IMR-90 (cell line): ENCODE measurements at regions not wholly inside any gene's neighbourhood (a gene's known extent, or its start where the extent isn't known, plus 50 kb on each side); places are given as distances from the start of the nearest gene placed in this dataset.

Experiments
- ATAC-seq: fragments of 200-7000 bp; cut with Tn5 transposase; 2 replicates; pipeline ENCODE4 v1.9.1; 2020; ENCODE audit warnings: low read depth, mild to moderate bottlenecking, moderate library complexity
- BruUV-seq: library from RNA; stranded (reverse); fragments of 400-500 nt; replicated peaks from 2 replicates; lab custom pipeline; 2021; lab: Mats Ljungman, UMichigan
- CTCF ChIA-PET: fragments of 300-600 bp; formaldehyde crosslinking; extraction: SDS; loops from one replicate; lab custom pipeline; 2021; ENCODE audit warnings: antibody characterized with exemption; lab: Yijun Ruan, JAX
- POLR2A ChIA-PET: fragments of 300-600 bp; sonication (Branson Sonifier 250); formaldehyde crosslinking; loops from one replicate; lab custom pipeline; 2022; ENCODE audit warnings: antibody characterized with exemption; ENCODE audit not compliant: unreplicated experiment; lab: Charles Lee
- DNase-seq: peaks from one replicate; pipeline ENCODE4 v3.0.0; 2013
- H2AFZ ChIP-seq: replicated peaks from 2 replicates; pipeline ENCODE3; 2013; ENCODE audit warnings: low read length, mild to moderate bottlenecking; ENCODE audit not compliant: poor library complexity
- H2AK5ac ChIP-seq: 2 replicates; pipeline ENCODE4 v1.6.1; 2013; ENCODE audit warnings: low read depth, low read length, inconsistent platforms
- H2AK9ac ChIP-seq: replicated peaks from 2 replicates; pipeline ENCODE3; 2013; ENCODE audit warnings: mild to moderate bottlenecking, low read depth, low read length, moderate library complexity; ENCODE audit not compliant: poor library complexity
- H2BK120ac ChIP-seq: 2 replicates; pipeline ENCODE4 v1.6.1; 2013; ENCODE audit warnings: low read depth, low read length, inconsistent platforms
- H2BK15ac ChIP-seq: 3 replicates; pipeline ENCODE4 v1.6.1; 2013; ENCODE audit warnings: low read depth, low read length, inconsistent platforms
- H2BK20ac ChIP-seq: 2 replicates; pipeline ENCODE4 v1.6.1; 2013; ENCODE audit warnings: low read depth, mild to moderate bottlenecking, inconsistent platforms, low read length, moderate library complexity
- H2BK5ac ChIP-seq: 2 replicates; pipeline ENCODE4 v1.6.1; 2013; ENCODE audit warnings: mild to moderate bottlenecking, low read depth, low read length, inconsistent platforms; ENCODE audit not compliant: poor library complexity, severe bottlenecking
- H3K14ac ChIP-seq: replicated peaks from 2 replicates; pipeline ENCODE4 v1.6.1; 2013; ENCODE audit warnings: low read depth, low read length, inconsistent platforms
- H3K18ac ChIP-seq: 2 replicates; pipeline ENCODE4 v1.6.1; 2013; ENCODE audit warnings: low read depth, low read length, control low read depth
- H3K23ac ChIP-seq: 2 replicates; pipeline ENCODE4 v1.6.1; 2013; ENCODE audit warnings: low read depth, low read length, inconsistent platforms
- H3K27ac ChIP-seq: 2 replicates; pipeline ENCODE4 v1.5.1; 2013; ENCODE audit warnings: mild to moderate bottlenecking, control low read depth, low read length; ENCODE audit not compliant: insufficient read depth
- H3K27me3 ChIP-seq: 2 replicates; pipeline ENCODE4 v1.6.1; 2013; ENCODE audit warnings: low read length; ENCODE audit not compliant: control insufficient read depth, insufficient read depth
- H3K36me3 ChIP-seq: 2 replicates; pipeline ENCODE4 v1.6.1; 2013; ENCODE audit warnings: low read length, mixed read lengths; ENCODE audit not compliant: control insufficient read depth, insufficient read depth
- H3K4ac ChIP-seq: 2 replicates; pipeline ENCODE4 v1.6.1; 2013; ENCODE audit warnings: low read depth, low read length, inconsistent platforms
- H3K4me1 ChIP-seq: 2 replicates; pipeline ENCODE4 v1.6.1; 2013; ENCODE audit warnings: low read length, mixed read lengths; ENCODE audit not compliant: control insufficient read depth, insufficient read depth
- H3K4me2 ChIP-seq: 2 replicates; pipeline ENCODE4 v1.6.1; 2013; ENCODE audit warnings: low read depth, mild to moderate bottlenecking, control low read depth, low read length, moderate library complexity
- H3K4me3 ChIP-seq: 2 replicates; pipeline ENCODE4 v1.5.1; 2013; ENCODE audit warnings: low read depth, mild to moderate bottlenecking, control low read depth, low read length, moderate library complexity; ENCODE audit not compliant: insufficient read depth
- H3K56ac ChIP-seq: 2 replicates; pipeline ENCODE4 v1.6.1; 2013; ENCODE audit warnings: low read length, inconsistent platforms; ENCODE audit not compliant: insufficient read depth; ENCODE audit errors: extremely low read depth
- H3K79me1 ChIP-seq, 2 experiments: 2 replicates each; pipeline ENCODE4 v1.6.1; 2013; ENCODE audit warnings: low read length in 2 of 2, inconsistent platforms in 1 of 2, low read depth in 1 of 2
- H3K9ac ChIP-seq: 2 replicates; pipeline ENCODE4 v1.6.1; 2013; ENCODE audit warnings: low read depth, low read length, control low read depth
- H3K9me1 ChIP-seq: 2 replicates; pipeline ENCODE4 v1.6.1; 2013; ENCODE audit warnings: low read length, inconsistent platforms; ENCODE audit not compliant: insufficient read depth
- H3K9me3 ChIP-seq: 2 replicates; pipeline ENCODE4 v1.6.1; 2013; ENCODE audit warnings: low read length; ENCODE audit not compliant: control insufficient read depth, insufficient read depth
- H4K20me1 ChIP-seq: 2 replicates; pipeline ENCODE4 v1.6.1; 2013; ENCODE audit warnings: low read length, inconsistent platforms; ENCODE audit not compliant: insufficient read depth
- H4K5ac ChIP-seq: 2 replicates; pipeline ENCODE4 v1.6.1; 2013; ENCODE audit warnings: mild to moderate bottlenecking, low read depth, low read length, control low read depth
- H4K8ac ChIP-seq, 2 experiments: 2 replicates each; pipeline ENCODE4 v1.6.1; 2013; ENCODE audit warnings: low read depth in 2 of 2, low read length in 2 of 2, control low read depth in 1 of 2, inconsistent platforms in 1 of 2
- H4K91ac ChIP-seq: 2 replicates; pipeline ENCODE4 v1.6.1; 2013; ENCODE audit warnings: low read depth, low read length, inconsistent platforms; ENCODE audit not compliant: insufficient read depth
- BHLHE40 ChIP-seq: fragments of 150-350 bp; IDR thresholded peaks from 2 replicates; pipeline ENCODE4 v1.6.1; 2016; ENCODE audit warnings: mild to moderate bottlenecking, low read depth, low read length
- CEBPB ChIP-seq: IDR thresholded peaks from 2 replicates; pipeline ENCODE4 v1.6.1; 2012; ENCODE audit warnings: low read depth, low read length, improper control_type of control experiment
- CTCF ChIP-seq: conservative IDR thresholded peaks from 2 replicates; pipeline ENCODE4 v1.5.1; 2012; ENCODE audit warnings: mild to moderate bottlenecking, low read depth, low read length, improper control_type of control experiment
- ELK1 ChIP-seq: fragments of 150-350 bp; IDR thresholded peaks from 2 replicates; pipeline ENCODE4 v1.6.1; 2016; ENCODE audit warnings: low read depth, mild to moderate bottlenecking, low read length, moderate library complexity, borderline replicate concordance
- FOS ChIP-seq: fragments of 150-350 bp; IDR thresholded peaks from 2 replicates; pipeline ENCODE4 v1.6.1; 2016; ENCODE audit warnings: low read depth, low read length
- MAZ ChIP-seq: IDR thresholded peaks from 2 replicates; pipeline ENCODE4 v1.6.1; 2012; ENCODE audit warnings: low read depth, mild to moderate bottlenecking, low read length, improper control_type of control experiment, moderate library complexity, borderline replicate concordance
- MXI1 ChIP-seq: IDR thresholded peaks from 2 replicates; pipeline ENCODE4 v1.6.1; 2012; ENCODE audit warnings: low read depth, mild to moderate bottlenecking, low read length, moderate library complexity, borderline replicate concordance
- POLR2A ChIP-seq: IDR thresholded peaks from 2 replicates; pipeline ENCODE4 v1.6.1; 2012; ENCODE audit warnings: mild to moderate bottlenecking, low read depth, low read length
- RAD21 ChIP-seq: IDR thresholded peaks from 2 replicates; pipeline ENCODE4 v1.6.1; 2012; ENCODE audit warnings: low read length, improper control_type of control experiment
- RFX5 ChIP-seq: IDR thresholded peaks from 2 replicates; pipeline ENCODE4 v1.8.0; 2012; ENCODE audit warnings: low read depth, mild to moderate bottlenecking, low read length, moderate library complexity
- WGBS, 2 experiments: methylation state at CpG; one replicate each; pipeline versions ENCODE4 v1.1.5 to v1.1.7; 2013; ENCODE audit warnings: missing lambda C conversion rate in 2 of 2; ENCODE audit not compliant: insufficient read length in 1 of 2; ENCODE audit errors: extremely low coverage in 2 of 2; 5-methylcytosine and 5-hydroxymethylcytosine counted together
- dilution Hi-C: fragments of 300-500 bp; cut with HindIII; formaldehyde crosslinking; loops from one replicate; pipeline ENCODE4 v1.14.3; 2018; ENCODE audit warnings: low sequenced_read_pairs; ENCODE audit not compliant: unreplicated experiment
- in situ Hi-C: fragments of 300-500 bp; cut with MboI; formaldehyde crosslinking; loops from 3 replicates; pipeline ENCODE4 v1.14.3; 2019; ENCODE audit warnings: low sequenced_read_pairs, inconsistent platforms, mixed read lengths
- intact Hi-C: fragments of 100-400 bp; cut with micrococcal nuclease; formaldehyde crosslinking; loops from 2 replicates; pipeline ENCODE4 v1.10.0; 2022

GRCh38 chrX:116618546-116618945 is 155.8 kb upstream of the CT83 start:
- Histone ChIP-seq H3K9ac (no peak overlapping the region), H3K36me3 (no peaks in the 10 kb centered on the region), H3K4me2 (no peak overlapping the region), H3K4me3 (no peak overlapping the region), H2BK15ac (no peak overlapping the region), H3K23ac (no peak overlapping the region), H3K4ac (no peak overlapping the region), H3K9me1 (no peaks in the 10 kb centered on the region), H3K18ac (no peak overlapping the region), H3K27me3 (no peaks in the 10 kb centered on the region), H2BK120ac (no peak overlapping the region), H4K8ac (no peak overlapping the region), H4K20me1 (no peaks in the 10 kb centered on the region), H3K56ac (no peak overlapping the region), H2AK9ac (no peak overlapping the region), H3K79me1 (no peaks in the 10 kb centered on the region), H3K14ac (no peak overlapping the region), H2AK5ac (no peak overlapping the region), H3K27ac (no peak overlapping the region), H2AFZ (no peak overlapping the region), H2BK5ac (no peak overlapping the region), H3K9me3 (no peaks in the 10 kb centered on the region), H3K4me1 (no peaks in the 10 kb centered on the region), H4K91ac (no peak overlapping the region), H4K5ac (no peak overlapping the region), H2BK20ac (no peak overlapping the region)
- dilution Hi-C loops (no loop called here), in situ Hi-C loops (no loop called here), intact Hi-C loops (no loop called here)
- WGBS, 2 experiments, result no CpG with 5 or more reads among the region's 1 CpG
- CTCF ChIA-PET, result no interaction called here
- no TSS peak for BruUV-seq
- DNase-seq (no peak), ATAC-seq (no peak)
- POLR2A ChIA-PET, result no interaction called here
- TF ChIP-seq MAZ (no peak), POLR2A (no peak), MXI1 (no peak), FOS (no peak), RFX5 (no peak), BHLHE40 (no peak), ELK1 (no peak), RAD21 (no peak), CTCF (no peak), CEBPB (no peak)
